ENCODE measurements at regions not wholly inside any gene's neighbourhood (a gene's known extent, or its start where the extent isn't known, plus 50 kb on each side); places are given as distances from the start of the nearest gene placed in this dataset.

- Mint-ChIP-seq H3K27ac (no peak overlapping the region), H3K4me1 (ENCODE audit: low read depth in 2 of 2) (no peaks in the 10 kb centered on the region), H3K4me3 (no peak overlapping the region), H3K27me3 (peaks cover 26 to 36% of the 10 kb centered on the region in 2 donors), H3K36me3 (ENCODE audit: insufficient read depth) (no peaks in the 10 kb centered on the region), H3K9me3 (peaks cover 0 to 11% of the 10 kb centered on the region in 2 donors)
- no peak for DNase-seq
- ATAC-seq (replicated peaks), result no peak
These were observed 182.4 kb upstream of the S1PR3 start for GRCh38 chr9:88808761-88809354.

DNA sequence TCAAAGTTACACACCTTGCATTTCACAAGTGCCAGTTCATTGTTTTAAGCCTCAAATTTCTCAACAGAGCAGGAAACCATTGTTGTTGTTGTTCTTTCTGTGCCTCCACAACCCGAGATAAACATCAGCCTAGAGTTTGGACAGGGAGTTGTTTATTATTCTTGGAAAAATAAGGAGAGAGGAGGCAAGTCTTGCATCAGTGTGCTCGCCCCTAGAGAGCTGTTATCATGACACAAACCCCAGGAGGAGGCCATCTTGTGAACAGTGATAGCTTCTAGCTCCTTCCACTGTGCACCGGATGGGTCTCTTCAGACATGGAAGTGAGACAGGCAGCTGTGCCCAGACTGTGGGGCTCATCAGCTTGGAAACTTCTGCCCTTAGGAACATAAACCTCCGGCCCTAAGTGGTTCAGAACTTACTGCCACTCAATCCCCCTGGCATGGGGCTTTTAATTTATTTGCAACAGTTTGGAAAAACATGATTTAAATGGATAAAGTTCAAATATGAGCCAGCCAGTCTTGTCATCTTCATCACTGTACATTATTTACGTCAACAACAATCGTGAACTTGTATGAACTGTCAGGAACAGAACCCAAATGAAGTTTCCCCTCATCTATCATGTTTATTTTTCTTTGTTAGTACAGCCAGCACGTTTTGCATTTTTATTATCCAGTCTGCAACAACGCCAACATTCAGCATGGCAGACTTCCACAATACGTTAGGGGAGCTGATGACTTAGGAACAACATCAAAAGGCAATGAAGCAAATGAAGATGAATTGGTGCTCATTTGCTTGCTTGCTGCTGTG, 181.7 kb upstream of the S1PR3 start:
- Mint-ChIP-seq H3K9me3 (peaks cover 0 to 6% of the 10 kb centered on the region in 2 donors), H3K27ac (no peak overlapping the region), H3K27me3 (peaks cover 20 to 32% of the 10 kb centered on the region in 2 donors), H3K4me3 (no peak overlapping the region), H3K4me1 (ENCODE audit: low read depth in 2 of 2) (no peaks in the 10 kb centered on the region), H3K36me3 (ENCODE audit: insufficient read depth) (no peaks in the 10 kb centered on the region)
- ATAC-seq (replicated peaks) (no peak), DNase-seq (no peak)

- Mint-ChIP-seq H3K4me1 (ENCODE audit: low read depth in 2 of 2) (no peaks in the 10 kb centered on the region), H3K36me3 (ENCODE audit: insufficient read depth) (no peaks in the 10 kb centered on the region), H3K4me3 (no peak overlapping the region), H3K27me3 (peaks cover 27 to 42% of the 10 kb centered on the region in 2 donors), H3K9me3 (peaks cover 0 to 6% of the 10 kb centered on the region in 2 donors), H3K27ac (no peak overlapping the region)
- ATAC-seq (replicated peaks) (no peak), DNase-seq (no peak)
These were observed 180.4 kb upstream of the S1PR3 start for GRCh38 chr9:88810826-88811225.

- peaks cover 27 to 42% of the 10 kb centered on the region in 2 donors for H3K27me3 Mint-ChIP-seq
- DNase-seq (no peak), ATAC-seq (replicated peaks) (no peak)
- peaks cover 0 to 6% of the 10 kb centered on the region in 2 donors for H3K9me3 Mint-ChIP-seq
- H3K4me1 Mint-ChIP-seq (ENCODE audit: low read depth in 2 of 2), result no peaks in the 10 kb centered on the region
- H3K27ac Mint-ChIP-seq, result no peak overlapping the region
- H3K4me3 Mint-ChIP-seq, result no peak overlapping the region
- H3K36me3 Mint-ChIP-seq (ENCODE audit: insufficient read depth), result no peaks in the 10 kb centered on the region
These were observed 179.8 kb upstream of the S1PR3 start for GRCh38 chr9:88811511-88811910.

DNA sequence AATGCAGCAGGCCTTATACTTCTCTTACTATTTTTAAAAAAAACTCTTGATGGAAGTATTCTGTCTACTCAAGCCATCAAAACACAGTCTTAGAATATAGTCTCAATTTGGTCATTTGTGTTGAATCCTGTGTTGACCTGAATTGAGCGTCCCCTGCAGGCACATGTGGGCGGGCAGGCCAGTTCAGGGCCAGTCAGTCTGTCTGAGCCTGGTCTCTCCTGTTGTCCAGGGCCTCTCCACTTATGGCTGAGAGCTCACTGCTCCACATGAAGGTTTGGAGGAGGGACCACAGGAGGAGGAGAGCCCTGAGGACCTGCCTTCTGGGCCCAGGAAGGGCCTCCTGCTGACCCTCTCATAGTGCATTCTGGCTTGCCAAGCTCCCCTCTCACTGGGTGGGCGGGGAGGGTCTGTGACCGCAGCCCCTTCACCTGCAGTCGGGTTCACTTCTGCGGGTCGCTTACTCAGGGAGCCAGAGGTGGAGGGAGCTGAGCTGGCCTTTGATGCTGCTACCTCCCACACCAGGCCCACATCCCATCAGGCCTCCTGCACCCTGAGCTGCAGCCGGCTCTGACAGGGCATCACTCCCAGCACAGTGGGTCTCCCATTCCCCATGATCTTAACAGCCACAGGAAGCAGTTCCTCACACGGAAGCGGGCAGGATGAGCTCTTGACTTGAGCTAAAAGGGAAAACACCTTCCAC, 178.2 kb upstream of the S1PR3 start:
- ATAC-seq (replicated peaks), result no peak
- Mint-ChIP-seq H3K4me3 (no peak overlapping the region), H3K36me3 (ENCODE audit: insufficient read depth) (no peaks in the 10 kb centered on the region), H3K9me3 (no peaks in the 10 kb centered on the region), H3K27ac (no peak overlapping the region), H3K27me3 (peaks cover 27 to 33% of the 10 kb centered on the region in 2 donors), H3K4me1 (ENCODE audit: low read depth in 2 of 2) (no peaks in the 10 kb centered on the region)
- no peak for DNase-seq

DNA sequence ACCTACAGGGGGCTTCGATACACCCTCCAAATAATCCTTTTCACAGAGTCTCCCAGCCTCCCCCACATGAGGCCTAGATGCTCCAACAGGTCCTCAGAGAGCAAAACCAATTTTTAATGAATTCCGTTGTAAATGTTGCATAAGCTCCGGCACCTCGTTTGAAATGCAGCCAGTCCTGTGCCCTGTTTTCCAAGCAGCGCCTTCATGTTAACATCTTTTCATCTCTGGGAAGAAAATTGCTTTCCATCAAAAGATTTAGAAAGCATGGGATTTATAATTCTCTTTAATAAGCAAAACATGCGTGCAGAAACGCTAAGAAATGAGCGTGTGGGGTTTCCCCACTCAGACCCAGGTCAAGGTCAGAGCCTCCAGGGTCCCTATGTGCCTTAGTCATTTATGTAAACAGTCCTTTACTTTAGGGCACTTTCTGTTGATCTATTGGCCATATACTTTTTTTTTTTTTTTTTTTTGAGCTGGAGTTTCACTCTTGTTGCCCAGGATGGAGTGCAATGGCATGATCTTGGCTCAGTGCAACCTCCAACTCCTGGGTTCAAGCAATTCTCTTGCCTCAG, 177.5 kb upstream of the S1PR3 start:
- H3K4me1 Mint-ChIP-seq (ENCODE audit: low read depth in 2 of 2), result no peaks in the 10 kb centered on the region
- H3K4me3 Mint-ChIP-seq, result no peak overlapping the region
- no peak for DNase-seq
- peaks cover 27 to 33% of the 10 kb centered on the region in 2 donors for H3K27me3 Mint-ChIP-seq
- H3K9me3 Mint-ChIP-seq, result no peaks in the 10 kb centered on the region
- H3K27ac Mint-ChIP-seq, result no peak overlapping the region
- H3K36me3 Mint-ChIP-seq (ENCODE audit: insufficient read depth), result no peaks in the 10 kb centered on the region
- ATAC-seq (replicated peaks), result no peak

DNA sequence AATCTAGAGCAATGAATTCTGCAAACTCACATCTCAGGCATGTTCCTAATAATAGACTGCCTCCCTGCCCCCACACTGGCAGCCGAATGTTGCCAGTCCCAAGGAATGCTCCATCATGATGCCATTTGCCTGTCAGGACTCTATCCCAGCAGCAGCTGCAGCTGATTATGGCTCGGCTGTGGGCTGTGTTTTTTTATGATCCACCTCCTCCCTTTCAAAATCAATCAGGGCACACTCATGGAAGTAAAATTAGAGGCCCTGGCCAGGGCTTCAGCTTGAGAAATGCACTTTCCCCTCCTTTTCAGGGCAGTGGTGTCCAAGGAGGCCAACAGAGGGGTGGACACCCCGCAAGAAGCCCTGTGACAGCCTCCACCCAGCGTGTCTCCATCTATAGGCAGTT, 176.7 kb upstream of the S1PR3 start:
- H3K9me3 Mint-ChIP-seq, result no peaks in the 10 kb centered on the region
- no peaks in the 10 kb centered on the region for H3K4me1 Mint-ChIP-seq (ENCODE audit: low read depth in 2 of 2)
- DNase-seq (no peak), ATAC-seq (replicated peaks) (no peak)
- no peak overlapping the region for H3K4me3 Mint-ChIP-seq
- no peak overlapping the region for H3K27ac Mint-ChIP-seq
- no peaks in the 10 kb centered on the region for H3K36me3 Mint-ChIP-seq (ENCODE audit: insufficient read depth)
- peaks cover 27 to 33% of the 10 kb centered on the region in 2 donors for H3K27me3 Mint-ChIP-seq

DNA sequence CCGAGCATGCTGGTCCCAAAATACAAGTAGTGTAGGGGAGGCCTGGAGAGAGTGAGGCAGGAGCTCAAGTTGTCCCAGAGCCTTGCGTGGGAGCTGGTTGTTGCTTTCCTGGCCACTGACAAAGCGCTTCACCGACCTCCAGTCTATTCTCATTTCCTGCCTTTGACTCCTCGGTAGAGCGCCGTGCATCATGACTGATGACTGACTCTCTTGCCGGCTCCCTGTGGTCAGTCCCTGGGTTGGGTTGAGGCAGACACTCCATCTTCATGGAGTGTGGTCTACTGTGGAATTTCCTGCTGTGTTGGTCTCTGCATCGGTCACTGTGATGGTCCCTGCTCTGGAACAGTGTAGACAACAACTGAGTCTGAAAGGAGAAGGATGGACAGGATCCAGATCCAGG, 175.1 kb upstream of the S1PR3 start:
- DNase-seq, result no peak
- no peak overlapping the region for H3K4me3 Mint-ChIP-seq
- no peak for ATAC-seq (replicated peaks)
- H3K4me1 Mint-ChIP-seq (ENCODE audit: low read depth in 2 of 2), result no peaks in the 10 kb centered on the region
- no peaks in the 10 kb centered on the region for H3K9me3 Mint-ChIP-seq
- no peaks in the 10 kb centered on the region for H3K36me3 Mint-ChIP-seq (ENCODE audit: insufficient read depth)
- H3K27ac Mint-ChIP-seq, result no peak overlapping the region
- H3K27me3 Mint-ChIP-seq, result peaks cover 12 to 23% of the 10 kb centered on the region in 2 donors

GRCh38 chr9:88816591-88816990, 174.7 kb upstream of the S1PR3 start:
- Mint-ChIP-seq H3K36me3 (ENCODE audit: insufficient read depth) (no peaks in the 10 kb centered on the region), H3K4me3 (no peak overlapping the region), H3K9me3 (no peaks in the 10 kb centered on the region), H3K27ac (no peak overlapping the region), H3K4me1 (ENCODE audit: low read depth in 2 of 2) (no peaks in the 10 kb centered on the region), H3K27me3 (peaks cover 8 to 20% of the 10 kb centered on the region in 2 donors)
- no peak for DNase-seq
- no peak for ATAC-seq (replicated peaks)

GRCh38 chr9:88817628-88818027, 173.6 kb upstream of the S1PR3 start:
- H3K4me3 Mint-ChIP-seq, result no peak overlapping the region
- no peaks in the 10 kb centered on the region for H3K4me1 Mint-ChIP-seq (ENCODE audit: low read depth in 2 of 2)
- no peak overlapping the region for H3K27ac Mint-ChIP-seq
- ATAC-seq (replicated peaks) (no peak), DNase-seq (no peak)
- peaks cover 8 to 16% of the 10 kb centered on the region in 2 donors for H3K27me3 Mint-ChIP-seq
- H3K9me3 Mint-ChIP-seq, result no peaks in the 10 kb centered on the region
- no peaks in the 10 kb centered on the region for H3K36me3 Mint-ChIP-seq (ENCODE audit: insufficient read depth)

DNA sequence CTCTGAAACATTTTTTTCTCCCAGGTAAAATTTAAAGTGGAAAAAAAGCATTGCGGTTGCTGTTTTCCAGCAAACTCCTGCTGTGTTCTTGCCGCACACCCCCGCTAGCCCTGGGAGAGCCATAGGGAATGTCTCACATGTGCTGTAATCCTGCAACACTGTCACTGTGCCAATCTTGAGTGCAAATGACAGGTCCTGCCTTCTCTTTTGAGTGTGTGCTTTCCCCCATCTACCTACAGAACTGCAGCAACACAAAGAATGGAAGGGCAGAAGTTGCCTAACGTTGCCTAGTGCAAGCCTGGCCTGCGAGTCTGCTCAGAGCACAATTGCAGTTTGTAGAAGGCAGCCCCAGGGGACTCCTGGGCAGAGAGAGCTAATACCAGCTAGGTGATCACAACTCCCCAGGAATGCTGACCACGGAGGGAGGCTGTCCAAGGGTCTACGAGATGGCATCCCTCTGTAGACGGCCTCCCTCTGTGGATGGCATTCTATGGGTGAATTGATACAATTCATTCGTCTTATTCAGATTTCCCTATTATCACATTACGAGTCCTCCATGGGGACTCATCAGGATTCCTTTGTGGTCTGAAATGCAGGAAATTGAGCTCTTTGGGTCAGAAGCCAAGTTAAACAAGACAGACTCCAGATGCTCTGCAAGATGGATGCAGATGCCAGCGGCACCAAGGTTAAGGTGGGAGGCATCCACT, 172.6 kb upstream of the S1PR3 start:
- no peaks in the 10 kb centered on the region for H3K36me3 Mint-ChIP-seq (ENCODE audit: insufficient read depth)
- H3K9me3 Mint-ChIP-seq, result no peaks in the 10 kb centered on the region
- H3K4me1 Mint-ChIP-seq (ENCODE audit: low read depth in 2 of 2), result no peaks in the 10 kb centered on the region
- ATAC-seq (replicated peaks) (no peak), DNase-seq (no peak)
- no peak overlapping the region for H3K4me3 Mint-ChIP-seq
- H3K27ac Mint-ChIP-seq, result no peak overlapping the region
- H3K27me3 Mint-ChIP-seq, result peaks cover 8 to 20% of the 10 kb centered on the region in 2 donors

DNA sequence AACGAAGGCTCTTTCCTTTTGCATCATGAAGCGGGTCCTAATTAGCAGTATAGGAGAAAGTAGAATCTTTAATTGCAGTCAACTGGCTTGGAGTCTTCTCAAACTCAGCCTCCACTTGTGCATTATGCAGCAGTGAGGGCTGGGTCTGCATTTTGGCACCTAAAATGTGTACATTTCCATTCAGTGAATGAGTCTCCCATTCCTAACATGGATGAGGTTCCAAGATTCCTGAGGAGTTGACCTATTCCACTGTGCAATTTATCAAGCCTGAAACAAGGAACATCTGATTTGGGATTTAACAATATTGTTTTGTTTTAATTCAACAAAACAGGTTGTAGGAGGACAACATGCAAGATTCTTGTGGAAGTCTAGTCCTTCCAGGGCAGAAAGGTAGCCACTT, 171.8 kb upstream of the S1PR3 start:
- Mint-ChIP-seq H3K36me3 (ENCODE audit: insufficient read depth) (no peaks in the 10 kb centered on the region), H3K4me3 (no peak overlapping the region), H3K27me3 (peaks cover 12 to 27% of the 10 kb centered on the region in 2 donors), H3K9me3 (no peaks in the 10 kb centered on the region), H3K4me1 (ENCODE audit: low read depth in 2 of 2) (no peaks in the 10 kb centered on the region), H3K27ac (no peak overlapping the region)
- no peak for DNase-seq
- ATAC-seq (replicated peaks), result no peak

DNA sequence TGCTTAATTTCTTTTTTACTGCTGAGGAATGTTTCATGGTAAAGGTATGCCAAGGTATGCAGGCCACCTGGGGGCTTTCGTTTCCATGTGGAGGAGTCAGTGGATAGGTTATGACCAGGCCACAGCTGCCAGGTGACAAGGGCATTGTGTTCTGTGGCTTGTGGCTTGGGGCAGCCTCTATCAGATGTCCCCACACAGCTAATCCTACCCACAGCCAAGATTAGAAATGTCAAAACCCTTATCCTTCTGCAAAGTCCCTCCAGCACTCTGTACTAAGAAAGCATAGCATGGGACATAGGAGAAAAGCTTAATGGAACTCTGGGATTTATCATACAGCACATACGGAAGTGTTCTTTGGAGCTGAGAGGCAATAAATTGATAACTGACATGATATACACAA, 171.2 kb upstream of the S1PR3 start:
- peaks cover 10 to 27% of the 10 kb centered on the region in 2 donors for H3K27me3 Mint-ChIP-seq
- no peak for ATAC-seq (replicated peaks)
- no peaks in the 10 kb centered on the region for H3K9me3 Mint-ChIP-seq
- no peak for DNase-seq
- no peak overlapping the region for H3K4me3 Mint-ChIP-seq
- H3K36me3 Mint-ChIP-seq (ENCODE audit: insufficient read depth), result no peaks in the 10 kb centered on the region
- H3K4me1 Mint-ChIP-seq (ENCODE audit: low read depth in 2 of 2), result no peaks in the 10 kb centered on the region
- H3K27ac Mint-ChIP-seq, result no peak overlapping the region
